IMR-90 (cell line): ENCODE measurements at regions not wholly inside any gene's neighbourhood (a gene's known extent, or its start where the extent isn't known, plus 50 kb on each side); places are given as distances from the start of the nearest gene placed in this dataset.
"Not testable (repeated sequence)": the region's sequence is repeated elsewhere in the genome, so short reads cannot be mapped to it uniquely, and the experiment has no call there.

Source experiments
- ATAC-seq: fragments of 200-7000 bp; cut with Tn5 transposase; 2 replicates; pipeline ENCODE4 v1.9.1; 2020; ENCODE audit warnings: low read depth, mild to moderate bottlenecking, moderate library complexity
- BruUV-seq: library from RNA; stranded (reverse); fragments of 400-500 nt; replicated peaks from 2 replicates; lab custom pipeline; 2021; lab: Mats Ljungman, UMichigan
- CTCF ChIA-PET: fragments of 300-600 bp; formaldehyde crosslinking; extraction: SDS; loops from one replicate; lab custom pipeline; 2021; ENCODE audit warnings: antibody characterized with exemption; lab: Yijun Ruan, JAX
- POLR2A ChIA-PET: fragments of 300-600 bp; sonication (Branson Sonifier 250); formaldehyde crosslinking; loops from one replicate; lab custom pipeline; 2022; ENCODE audit warnings: antibody characterized with exemption; ENCODE audit not compliant: unreplicated experiment; lab: Charles Lee
- DNase-seq: peaks from one replicate; pipeline ENCODE4 v3.0.0; 2013
- H2AFZ ChIP-seq: replicated peaks from 2 replicates; pipeline ENCODE3; 2013; ENCODE audit warnings: low read length, mild to moderate bottlenecking; ENCODE audit not compliant: poor library complexity
- H2AK5ac ChIP-seq: 2 replicates; pipeline ENCODE4 v1.6.1; 2013; ENCODE audit warnings: low read depth, low read length, inconsistent platforms
- H2AK9ac ChIP-seq: replicated peaks from 2 replicates; pipeline ENCODE3; 2013; ENCODE audit warnings: mild to moderate bottlenecking, low read depth, low read length, moderate library complexity; ENCODE audit not compliant: poor library complexity
- H2BK120ac ChIP-seq: 2 replicates; pipeline ENCODE4 v1.6.1; 2013; ENCODE audit warnings: low read depth, low read length, inconsistent platforms
- H2BK15ac ChIP-seq: 3 replicates; pipeline ENCODE4 v1.6.1; 2013; ENCODE audit warnings: low read depth, low read length, inconsistent platforms
- H2BK20ac ChIP-seq: 2 replicates; pipeline ENCODE4 v1.6.1; 2013; ENCODE audit warnings: low read depth, mild to moderate bottlenecking, inconsistent platforms, low read length, moderate library complexity
- H2BK5ac ChIP-seq: 2 replicates; pipeline ENCODE4 v1.6.1; 2013; ENCODE audit warnings: mild to moderate bottlenecking, low read depth, low read length, inconsistent platforms; ENCODE audit not compliant: poor library complexity, severe bottlenecking
- H3K14ac ChIP-seq: replicated peaks from 2 replicates; pipeline ENCODE4 v1.6.1; 2013; ENCODE audit warnings: low read depth, low read length, inconsistent platforms
- H3K18ac ChIP-seq: 2 replicates; pipeline ENCODE4 v1.6.1; 2013; ENCODE audit warnings: low read depth, low read length, control low read depth
- H3K23ac ChIP-seq: 2 replicates; pipeline ENCODE4 v1.6.1; 2013; ENCODE audit warnings: low read depth, low read length, inconsistent platforms
- H3K27ac ChIP-seq: 2 replicates; pipeline ENCODE4 v1.5.1; 2013; ENCODE audit warnings: mild to moderate bottlenecking, control low read depth, low read length; ENCODE audit not compliant: insufficient read depth
- H3K27me3 ChIP-seq: 2 replicates; pipeline ENCODE4 v1.6.1; 2013; ENCODE audit warnings: low read length; ENCODE audit not compliant: control insufficient read depth, insufficient read depth
- H3K36me3 ChIP-seq: 2 replicates; pipeline ENCODE4 v1.6.1; 2013; ENCODE audit warnings: low read length, mixed read lengths; ENCODE audit not compliant: control insufficient read depth, insufficient read depth
- H3K4ac ChIP-seq: 2 replicates; pipeline ENCODE4 v1.6.1; 2013; ENCODE audit warnings: low read depth, low read length, inconsistent platforms
- H3K4me1 ChIP-seq: 2 replicates; pipeline ENCODE4 v1.6.1; 2013; ENCODE audit warnings: low read length, mixed read lengths; ENCODE audit not compliant: control insufficient read depth, insufficient read depth
- H3K4me2 ChIP-seq: 2 replicates; pipeline ENCODE4 v1.6.1; 2013; ENCODE audit warnings: low read depth, mild to moderate bottlenecking, control low read depth, low read length, moderate library complexity
- H3K4me3 ChIP-seq: 2 replicates; pipeline ENCODE4 v1.5.1; 2013; ENCODE audit warnings: low read depth, mild to moderate bottlenecking, control low read depth, low read length, moderate library complexity; ENCODE audit not compliant: insufficient read depth
- H3K56ac ChIP-seq: 2 replicates; pipeline ENCODE4 v1.6.1; 2013; ENCODE audit warnings: low read length, inconsistent platforms; ENCODE audit not compliant: insufficient read depth; ENCODE audit errors: extremely low read depth
- H3K79me1 ChIP-seq, 2 experiments: 2 replicates each; pipeline ENCODE4 v1.6.1; 2013; ENCODE audit warnings: low read length in 2 of 2, inconsistent platforms in 1 of 2, low read depth in 1 of 2
- H3K9ac ChIP-seq: 2 replicates; pipeline ENCODE4 v1.6.1; 2013; ENCODE audit warnings: low read depth, low read length, control low read depth
- H3K9me1 ChIP-seq: 2 replicates; pipeline ENCODE4 v1.6.1; 2013; ENCODE audit warnings: low read length, inconsistent platforms; ENCODE audit not compliant: insufficient read depth
- H3K9me3 ChIP-seq: 2 replicates; pipeline ENCODE4 v1.6.1; 2013; ENCODE audit warnings: low read length; ENCODE audit not compliant: control insufficient read depth, insufficient read depth
- H4K20me1 ChIP-seq: 2 replicates; pipeline ENCODE4 v1.6.1; 2013; ENCODE audit warnings: low read length, inconsistent platforms; ENCODE audit not compliant: insufficient read depth
- H4K5ac ChIP-seq: 2 replicates; pipeline ENCODE4 v1.6.1; 2013; ENCODE audit warnings: mild to moderate bottlenecking, low read depth, low read length, control low read depth
- H4K8ac ChIP-seq, 2 experiments: 2 replicates each; pipeline ENCODE4 v1.6.1; 2013; ENCODE audit warnings: low read depth in 2 of 2, low read length in 2 of 2, control low read depth in 1 of 2, inconsistent platforms in 1 of 2
- H4K91ac ChIP-seq: 2 replicates; pipeline ENCODE4 v1.6.1; 2013; ENCODE audit warnings: low read depth, low read length, inconsistent platforms; ENCODE audit not compliant: insufficient read depth
- WGBS, 2 experiments: methylation state at CpG; one replicate each; pipeline versions ENCODE4 v1.1.5 to v1.1.7; 2013; ENCODE audit warnings: missing lambda C conversion rate in 2 of 2; ENCODE audit not compliant: insufficient read length in 1 of 2; ENCODE audit errors: extremely low coverage in 2 of 2; 5-methylcytosine and 5-hydroxymethylcytosine counted together
- dilution Hi-C: fragments of 300-500 bp; cut with HindIII; formaldehyde crosslinking; loops from one replicate; pipeline ENCODE4 v1.14.3; 2018; ENCODE audit warnings: low sequenced_read_pairs; ENCODE audit not compliant: unreplicated experiment
- in situ Hi-C: fragments of 300-500 bp; cut with MboI; formaldehyde crosslinking; loops from 3 replicates; pipeline ENCODE4 v1.14.3; 2019; ENCODE audit warnings: low sequenced_read_pairs, inconsistent platforms, mixed read lengths
- intact Hi-C: fragments of 100-400 bp; cut with micrococcal nuclease; formaldehyde crosslinking; loops from 2 replicates; pipeline ENCODE4 v1.10.0; 2022

DNA sequence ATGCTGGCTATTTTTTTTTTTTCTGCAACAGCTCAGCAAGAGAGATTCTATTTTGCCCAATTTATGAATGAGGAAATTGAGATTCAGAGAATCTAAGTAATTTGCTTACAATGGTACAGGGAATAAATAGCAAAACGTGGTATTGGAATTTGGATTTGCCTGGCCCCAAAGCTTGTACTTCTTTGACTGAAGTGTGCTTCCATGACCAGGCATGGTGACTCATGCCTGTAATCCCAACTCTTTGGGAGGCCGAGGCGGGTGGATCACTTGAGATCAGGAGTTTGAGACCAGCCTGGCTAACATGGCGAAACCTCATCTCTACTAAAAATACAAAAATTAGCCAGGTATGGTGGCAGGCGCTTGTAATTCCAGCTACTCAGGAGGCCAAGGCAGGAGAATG lies 591.1 kb downstream of the CSNK1G3 start:
- H4K91ac ChIP-seq, H3K4ac ChIP-seq, ATAC-seq, dilution Hi-C loops, H2AFZ ChIP-seq, H3K36me3 ChIP-seq, H4K20me1 ChIP-seq, BruUV-seq, H3K23ac ChIP-seq, H3K9me1 ChIP-seq, H3K4me1 ChIP-seq, H3K18ac ChIP-seq, H2AK9ac ChIP-seq, H2BK120ac ChIP-seq, H3K4me3 ChIP-seq, H2BK5ac ChIP-seq, H3K4me2 ChIP-seq, H2AK5ac ChIP-seq, H3K27me3 ChIP-seq, H2BK20ac ChIP-seq, H3K27ac ChIP-seq, H4K8ac ChIP-seq, intact Hi-C loops, H3K79me1 ChIP-seq, in situ Hi-C loops, POLR2A ChIA-PET, H3K9me3 ChIP-seq, H3K14ac ChIP-seq, H4K5ac ChIP-seq, H2BK15ac ChIP-seq, H3K56ac ChIP-seq, DNase-seq, H3K9ac ChIP-seq: not testable (repeated sequence)
- 40% methylated on average over 1 of the region's 5 CpGs; no CpG with 5 or more reads in 1 of the 2 experiments for WGBS, 2 experiments
- CTCF ChIA-PET: interaction anchor here (0.9 to 1.6 kb wide), 2 partner anchors 11 kb away, joined by 3 read pairs; no protein-coding TSS in a partner anchor
